ENCODE measurements at regions not wholly inside any gene's neighbourhood (a gene's known extent, or its start where the extent isn't known, plus 50 kb on each side); places are given as distances from the start of the nearest gene placed in this dataset.

DNA sequence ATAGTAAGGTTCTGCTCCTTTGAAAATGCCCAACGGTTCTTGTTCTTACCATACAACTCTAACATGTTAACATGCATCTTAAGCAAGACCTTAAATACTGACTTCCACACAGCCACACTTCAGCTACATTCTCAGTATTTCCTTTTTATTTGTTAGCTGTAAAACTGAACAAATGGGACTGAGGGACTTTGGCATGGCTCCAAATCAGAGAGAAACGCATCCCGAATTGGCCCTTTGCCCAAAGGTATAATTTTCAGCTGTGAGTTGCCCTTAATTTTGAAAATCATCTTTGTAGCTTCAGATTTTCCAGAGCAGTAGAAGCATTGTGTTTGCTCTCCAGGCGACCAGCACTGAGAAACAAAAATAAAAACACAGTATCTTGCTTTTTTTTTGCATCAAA is 56.4 kb downstream of the NEUROD6 start:
- Mint-ChIP-seq H3K4me1 (ENCODE audit: low read depth, unreplicated experiment) (no peaks in the 10 kb centered on the region), H3K27me3 (ENCODE audit: low read depth, unreplicated experiment) (no peaks in the 10 kb centered on the region), H3K9me3 (ENCODE audit: unreplicated experiment) (peaks cover 1% of the 10 kb centered on the region), H3K4me3 (ENCODE audit: unreplicated experiment) (no peak overlapping the region), H3K36me3 (ENCODE audit: low read depth, unreplicated experiment) (no peaks in the 10 kb centered on the region), H3K27ac (ENCODE audit: unreplicated experiment) (no peak overlapping the region)
- Histone ChIP-seq H3K4me1 (ENCODE audit: insufficient read depth, low read length) (no peaks in the 10 kb centered on the region), H3K79me2 (ENCODE audit: insufficient read depth, low read length) (no peaks in the 10 kb centered on the region), H3K4me2 (ENCODE audit: low read length) (no peak overlapping the region), H3K4me3 (ENCODE audit: insufficient read depth, low read depth, low read length) (no peak overlapping the region), H3K9me3 (ENCODE audit: insufficient read depth, low read depth, low read length) (no peaks in the 10 kb centered on the region), H3K27me3 (ENCODE audit: insufficient read depth, low read length) (no peaks in the 10 kb centered on the region), H3K27ac (ENCODE audit: low read depth, low read length) (no peak overlapping the region), H2AFZ (ENCODE audit: low read depth, low read length) (no peak overlapping the region), H4K20me1 (ENCODE audit: insufficient read depth, low read length) (no peaks in the 10 kb centered on the region), H3K9ac (ENCODE audit: low read length) (no peak overlapping the region), H3K36me3 (ENCODE audit: insufficient read depth, low read length) (no peaks in the 10 kb centered on the region)
- DNase-seq (ENCODE audit: low read depth) (no peak), FAIRE-seq (no peak)
- no peak for TF ChIP-seq EZH2 (IDR thresholded peaks at IDR 0.05; ENCODE audit: insufficient read depth, low read length)
- TF ChIP-seq, protein P1, sequence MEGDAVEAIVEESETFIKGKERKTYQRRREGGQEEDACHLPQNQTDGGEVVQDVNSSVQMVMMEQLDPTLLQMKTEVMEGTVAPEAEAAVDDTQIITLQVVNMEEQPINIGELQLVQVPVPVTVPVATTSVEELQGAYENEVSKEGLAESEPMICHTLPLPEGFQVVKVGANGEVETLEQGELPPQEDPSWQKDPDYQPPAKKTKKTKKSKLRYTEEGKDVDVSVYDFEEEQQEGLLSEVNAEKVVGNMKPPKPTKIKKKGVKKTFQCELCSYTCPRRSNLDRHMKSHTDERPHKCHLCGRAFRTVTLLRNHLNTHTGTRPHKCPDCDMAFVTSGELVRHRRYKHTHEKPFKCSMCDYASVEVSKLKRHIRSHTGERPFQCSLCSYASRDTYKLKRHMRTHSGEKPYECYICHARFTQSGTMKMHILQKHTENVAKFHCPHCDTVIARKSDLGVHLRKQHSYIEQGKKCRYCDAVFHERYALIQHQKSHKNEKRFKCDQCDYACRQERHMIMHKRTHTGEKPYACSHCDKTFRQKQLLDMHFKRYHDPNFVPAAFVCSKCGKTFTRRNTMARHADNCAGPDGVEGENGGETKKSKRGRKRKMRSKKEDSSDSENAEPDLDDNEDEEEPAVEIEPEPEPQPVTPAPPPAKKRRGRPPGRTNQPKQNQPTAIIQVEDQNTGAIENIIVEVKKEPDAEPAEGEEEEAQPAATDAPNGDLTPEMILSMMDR (IDR thresholded peaks at IDR 0.05; ENCODE audit: insufficient read depth, low read depth, low read length), result no peak

DNA sequence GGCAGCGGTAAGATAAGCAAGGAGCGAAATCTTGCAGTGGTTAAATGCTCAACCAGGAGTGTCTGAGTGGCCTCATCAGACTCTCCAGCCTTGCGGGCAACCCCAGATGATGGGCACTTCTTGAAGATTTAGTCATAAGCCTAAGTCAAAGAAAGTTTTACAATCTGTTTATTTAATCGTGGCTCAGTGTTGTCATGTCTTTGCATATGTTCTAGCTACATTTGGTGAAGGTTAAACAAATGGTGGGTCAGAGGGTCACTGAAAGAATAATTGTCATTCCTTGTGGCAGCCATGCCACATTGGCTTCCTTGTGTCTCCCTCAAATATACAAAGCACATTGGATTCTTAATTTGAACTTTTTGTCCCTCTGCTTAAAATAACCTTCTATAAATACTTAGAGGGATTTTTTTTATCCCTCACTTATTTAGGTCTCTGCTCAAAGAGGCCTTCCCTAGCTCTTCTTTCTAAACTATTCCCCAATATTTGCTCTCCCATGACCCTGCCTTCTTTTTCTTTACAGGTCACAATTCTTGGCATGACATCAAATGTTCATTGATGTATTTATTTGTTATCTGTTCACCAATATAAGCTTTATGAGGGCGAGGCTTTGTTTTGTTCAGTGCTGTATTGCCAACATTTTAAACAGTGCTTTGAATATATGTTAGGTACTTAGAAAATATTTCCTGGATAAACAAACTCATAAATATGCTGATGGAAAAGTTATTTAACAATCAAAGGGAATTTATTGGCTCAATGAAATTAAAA is 68.7 kb downstream of the NEUROD6 start:
- Mint-ChIP-seq H3K36me3 (ENCODE audit: low read depth, unreplicated experiment) (no peaks in the 10 kb centered on the region), H3K27ac (ENCODE audit: unreplicated experiment) (no peak overlapping the region), H3K27me3 (ENCODE audit: low read depth, unreplicated experiment) (no peaks in the 10 kb centered on the region), H3K4me1 (ENCODE audit: low read depth, unreplicated experiment) (no peaks in the 10 kb centered on the region), H3K4me3 (ENCODE audit: unreplicated experiment) (no peak overlapping the region), H3K9me3 (ENCODE audit: unreplicated experiment) (no peaks in the 10 kb centered on the region)
- H3K4me1 ChIP-seq (ENCODE audit: insufficient read depth, low read length), result no peaks in the 10 kb centered on the region
- no peak overlapping the region for H3K4me3 ChIP-seq (ENCODE audit: insufficient read depth, low read depth, low read length)
- no peak overlapping the region for H2AFZ ChIP-seq (ENCODE audit: low read depth, low read length)
- no peaks in the 10 kb centered on the region for H3K79me2 ChIP-seq (ENCODE audit: insufficient read depth, low read length)
- no peak overlapping the region for H3K27ac ChIP-seq (ENCODE audit: low read depth, low read length)
- H3K27me3 ChIP-seq (ENCODE audit: insufficient read depth, low read length), result no peaks in the 10 kb centered on the region
- H3K4me2 ChIP-seq (ENCODE audit: low read length), result no peak overlapping the region
- no peaks in the 10 kb centered on the region for H4K20me1 ChIP-seq (ENCODE audit: insufficient read depth, low read length)
- no peaks in the 10 kb centered on the region for H3K36me3 ChIP-seq (ENCODE audit: insufficient read depth, low read length)
- H3K9ac ChIP-seq (ENCODE audit: low read length), result no peak overlapping the region
- H3K9me3 ChIP-seq (ENCODE audit: insufficient read depth, low read depth, low read length), result no peaks in the 10 kb centered on the region
- DNase-seq (ENCODE audit: low read depth) (no peak), FAIRE-seq (no peak)
- no peak for TF ChIP-seq EZH2 (IDR thresholded peaks at IDR 0.05; ENCODE audit: insufficient read depth, low read length)
- TF ChIP-seq, protein P1 (IDR thresholded peaks at IDR 0.05; ENCODE audit: insufficient read depth, low read depth, low read length), result no peak

DNA sequence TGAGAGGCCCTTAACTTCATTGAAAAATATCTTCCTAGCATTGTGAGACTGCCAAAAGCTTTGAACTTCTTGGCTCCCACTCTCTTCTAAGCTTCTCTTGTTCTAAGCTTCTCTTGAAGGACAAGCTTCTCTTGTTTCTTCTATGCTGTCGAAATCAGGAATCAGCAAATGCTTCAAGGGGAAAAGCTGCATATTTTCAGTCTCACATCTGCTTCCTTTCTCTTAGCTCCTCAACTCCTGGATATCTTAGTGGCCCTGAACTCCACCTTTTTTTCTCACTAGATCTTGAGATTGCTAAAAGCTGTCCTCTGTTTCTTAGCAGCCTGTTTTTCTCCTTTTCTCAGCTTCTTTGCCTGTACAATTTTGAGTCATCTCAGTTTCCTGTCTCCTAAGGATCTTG is 73.0 kb downstream of the NEUROD6 start:
- Histone ChIP-seq H3K27me3 (ENCODE audit: insufficient read depth, low read length) (no peaks in the 10 kb centered on the region), H3K4me3 (ENCODE audit: insufficient read depth, low read depth, low read length) (no peak overlapping the region), H3K4me1 (ENCODE audit: insufficient read depth, low read length) (no peaks in the 10 kb centered on the region), H3K36me3 (ENCODE audit: insufficient read depth, low read length) (no peaks in the 10 kb centered on the region), H3K9me3 (ENCODE audit: insufficient read depth, low read depth, low read length) (no peaks in the 10 kb centered on the region), H3K9ac (ENCODE audit: low read length) (no peak overlapping the region), H3K27ac (ENCODE audit: low read depth, low read length) (no peak overlapping the region), H2AFZ (ENCODE audit: low read depth, low read length) (no peak overlapping the region), H3K4me2 (ENCODE audit: low read length) (no peak overlapping the region), H4K20me1 (ENCODE audit: insufficient read depth, low read length) (no peaks in the 10 kb centered on the region), H3K79me2 (ENCODE audit: insufficient read depth, low read length) (no peaks in the 10 kb centered on the region)
- no peaks in the 10 kb centered on the region for H3K36me3 Mint-ChIP-seq (ENCODE audit: low read depth, unreplicated experiment)
- H3K9me3 Mint-ChIP-seq (ENCODE audit: unreplicated experiment), result no peaks in the 10 kb centered on the region
- DNase-seq (ENCODE audit: low read depth), result no peak
- H3K27ac Mint-ChIP-seq (ENCODE audit: unreplicated experiment), result no peak overlapping the region
- TF ChIP-seq, protein P1 (IDR thresholded peaks at IDR 0.05; ENCODE audit: insufficient read depth, low read depth, low read length), result no peak
- TF ChIP-seq EZH2 (IDR thresholded peaks at IDR 0.05; ENCODE audit: insufficient read depth, low read length), result no peak
- no peaks in the 10 kb centered on the region for H3K27me3 Mint-ChIP-seq (ENCODE audit: low read depth, unreplicated experiment)
- H3K4me3 Mint-ChIP-seq (ENCODE audit: unreplicated experiment), result no peak overlapping the region
- FAIRE-seq, result no peak
- no peaks in the 10 kb centered on the region for H3K4me1 Mint-ChIP-seq (ENCODE audit: low read depth, unreplicated experiment)

Data from astrocyte (in vitro differentiated cells and primary cell).